ENCODE measurements at regions not wholly inside any gene's neighbourhood (a gene's known extent, or its start where the extent isn't known, plus 50 kb on each side); places are given as distances from the start of the nearest gene placed in this dataset.

DNA sequence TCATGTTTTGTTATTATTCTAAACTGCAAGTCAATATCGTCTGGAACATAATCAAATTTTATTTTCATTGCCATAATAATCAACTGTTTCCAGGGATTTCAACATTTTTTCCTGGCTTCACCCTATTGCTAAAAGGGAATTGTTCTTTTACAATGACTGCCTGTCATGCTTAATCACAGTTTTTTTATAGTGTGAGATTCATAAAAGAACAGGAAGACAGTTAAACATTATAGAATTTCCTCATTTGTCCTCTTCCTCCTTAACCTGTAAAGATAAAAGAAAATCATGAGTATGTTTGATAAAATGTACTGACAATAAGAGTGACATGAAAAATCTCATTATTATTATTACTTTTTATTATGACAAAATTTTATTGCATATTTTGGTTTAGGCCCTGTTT is 73.3 kb upstream of the CENPW start:
- DNase-seq (ENCODE audit: low read depth), result no peak
- H3K4me3 ChIP-seq (ENCODE audit: low read depth, low read length), result no peak overlapping the region
- TF ChIP-seq, protein P1, sequence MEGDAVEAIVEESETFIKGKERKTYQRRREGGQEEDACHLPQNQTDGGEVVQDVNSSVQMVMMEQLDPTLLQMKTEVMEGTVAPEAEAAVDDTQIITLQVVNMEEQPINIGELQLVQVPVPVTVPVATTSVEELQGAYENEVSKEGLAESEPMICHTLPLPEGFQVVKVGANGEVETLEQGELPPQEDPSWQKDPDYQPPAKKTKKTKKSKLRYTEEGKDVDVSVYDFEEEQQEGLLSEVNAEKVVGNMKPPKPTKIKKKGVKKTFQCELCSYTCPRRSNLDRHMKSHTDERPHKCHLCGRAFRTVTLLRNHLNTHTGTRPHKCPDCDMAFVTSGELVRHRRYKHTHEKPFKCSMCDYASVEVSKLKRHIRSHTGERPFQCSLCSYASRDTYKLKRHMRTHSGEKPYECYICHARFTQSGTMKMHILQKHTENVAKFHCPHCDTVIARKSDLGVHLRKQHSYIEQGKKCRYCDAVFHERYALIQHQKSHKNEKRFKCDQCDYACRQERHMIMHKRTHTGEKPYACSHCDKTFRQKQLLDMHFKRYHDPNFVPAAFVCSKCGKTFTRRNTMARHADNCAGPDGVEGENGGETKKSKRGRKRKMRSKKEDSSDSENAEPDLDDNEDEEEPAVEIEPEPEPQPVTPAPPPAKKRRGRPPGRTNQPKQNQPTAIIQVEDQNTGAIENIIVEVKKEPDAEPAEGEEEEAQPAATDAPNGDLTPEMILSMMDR (IDR thresholded peaks at IDR 0.05; ENCODE audit: control insufficient read depth, extremely low read depth, insufficient read depth), result no peak

DNA sequence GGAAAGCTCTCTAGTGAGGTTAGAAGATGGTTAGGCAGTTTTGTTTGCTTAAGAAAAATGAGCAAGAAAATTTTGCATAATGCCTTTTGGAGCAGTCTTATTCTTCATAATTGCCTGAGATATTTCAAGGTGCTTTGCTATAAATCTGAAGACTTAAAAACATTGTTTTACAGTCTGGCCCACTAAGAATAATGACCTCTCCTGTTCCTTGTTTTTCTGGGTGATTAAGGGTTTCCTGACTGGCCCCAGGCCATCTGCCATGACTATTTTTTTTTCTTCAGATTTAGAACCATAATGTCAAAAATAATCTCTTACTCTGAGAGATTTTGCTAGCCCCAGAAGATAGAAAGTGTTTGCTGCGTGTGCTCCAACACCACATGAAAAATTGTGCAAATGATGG is 72.3 kb upstream of the CENPW start:
- TF ChIP-seq, protein P1 (IDR thresholded peaks at IDR 0.05; ENCODE audit: control insufficient read depth, extremely low read depth, insufficient read depth), result no peak
- H3K4me3 ChIP-seq (ENCODE audit: low read depth, low read length), result no peak overlapping the region
- DNase-seq (ENCODE audit: low read depth), result no peak

DNA sequence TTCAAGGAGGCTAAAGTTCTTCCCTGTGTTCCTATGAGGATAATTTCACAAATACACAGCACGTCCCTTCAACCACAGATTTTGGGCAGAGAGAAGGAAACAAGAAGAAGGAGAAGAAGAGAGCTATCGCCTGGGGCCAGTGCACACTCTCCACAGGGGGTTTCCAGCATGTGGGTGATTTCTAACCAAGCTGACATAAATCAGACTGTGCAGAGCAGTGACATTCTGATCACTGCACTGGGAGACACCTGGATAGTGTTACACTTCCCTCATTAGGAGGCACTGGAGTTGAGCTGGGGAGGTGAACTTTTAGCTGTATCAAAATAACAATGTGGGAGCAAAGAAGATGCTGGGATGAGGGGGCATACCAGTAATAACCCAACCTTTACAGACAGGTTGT is 71.8 kb upstream of the CENPW start:
- TF ChIP-seq, protein P1 (IDR thresholded peaks at IDR 0.05; ENCODE audit: control insufficient read depth, extremely low read depth, insufficient read depth), result no peak
- no peak for DNase-seq (ENCODE audit: low read depth)
- H3K4me3 ChIP-seq (ENCODE audit: low read depth, low read length), result no peak overlapping the region

DNA sequence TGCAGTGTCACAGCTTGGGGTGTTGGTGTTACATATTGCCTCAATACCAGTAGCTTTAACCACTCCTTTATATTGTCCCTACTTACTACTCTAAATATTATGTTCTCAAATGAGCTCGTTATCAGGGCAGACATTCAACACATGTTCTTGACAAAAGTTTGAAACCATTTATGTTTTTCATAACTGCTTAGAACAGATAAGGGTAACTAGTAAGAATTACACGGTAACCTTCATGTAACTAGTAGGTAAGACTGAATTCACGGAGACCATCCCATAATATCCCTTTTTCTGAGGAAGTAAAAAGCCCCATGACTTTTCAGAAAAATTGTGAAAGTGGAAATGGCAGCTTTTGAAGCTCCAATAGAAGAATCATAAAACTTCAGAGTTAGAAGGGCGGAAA is 59.6 kb upstream of the CENPW start:
- DNase-seq (ENCODE audit: low read depth), result no peak
- no peak overlapping the region for H3K4me3 ChIP-seq (ENCODE audit: low read depth, low read length)
- TF ChIP-seq, protein P1 (IDR thresholded peaks at IDR 0.05; ENCODE audit: control insufficient read depth, extremely low read depth, insufficient read depth), result no peak

DNA sequence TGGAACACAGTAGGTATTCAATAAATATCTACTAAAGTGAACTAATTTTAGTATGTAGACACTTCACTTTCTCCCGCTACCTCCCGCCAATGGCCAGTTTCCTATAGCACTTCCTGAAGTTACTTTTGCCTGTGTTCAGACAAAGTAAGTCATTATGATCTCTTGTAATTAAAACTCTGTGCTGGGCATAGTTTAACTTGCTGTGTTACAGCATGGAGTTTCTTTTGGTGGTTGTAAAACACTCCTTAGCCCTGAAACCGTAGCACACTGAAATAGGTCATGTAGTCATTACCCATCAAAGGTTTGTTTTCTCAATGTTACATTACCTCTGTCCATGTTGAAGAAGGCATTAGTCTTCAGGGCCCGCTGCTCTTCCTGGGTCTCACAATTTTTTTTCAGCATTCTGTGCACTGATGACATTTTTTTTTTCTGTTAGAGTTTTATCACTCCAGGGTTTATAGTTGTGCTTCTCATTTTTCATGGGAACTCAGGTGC is 54.0 kb upstream of the CENPW start:
- DNase-seq (ENCODE audit: low read depth), result no peak
- TF ChIP-seq, protein P1 (IDR thresholded peaks at IDR 0.05; ENCODE audit: control insufficient read depth, extremely low read depth, insufficient read depth), result no peak
- H3K4me3 ChIP-seq (ENCODE audit: low read depth, low read length), result no peak overlapping the region
